Stomach (tissue), 4 donors: ENCODE measurements at regions not wholly inside any gene's neighbourhood (a gene's known extent, or its start where the extent isn't known, plus 50 kb on each side); places are given as distances from the start of the nearest gene placed in this dataset.
"Not testable (repeated sequence)": the region's sequence is repeated elsewhere in the genome, so short reads cannot be mapped to it uniquely, and the experiment has no call there.

Source experiments
- EP300 ChIP-seq: sonication (generic); formaldehyde crosslinking; IDR thresholded peaks from one replicate; pipeline ENCODE4 v1.6.1; 2017; ENCODE audit warnings: antibody characterized with exemption
- POLR2A ChIP-seq, 4 donors: fragments of 450-650 bp; IDR thresholded peaks; one replicate each; pipeline ENCODE4 v1.6.1; 2016; ENCODE audit warnings: antibody characterized with exemption in 4 of 4, control low read depth in 2 of 4, mild to moderate bottlenecking in 1 of 4, moderate library complexity in 1 of 4
- POLR2AphosphoS5 ChIP-seq, 3 donors: sonication (generic); formaldehyde crosslinking; IDR thresholded peaks; one replicate each; pipeline ENCODE4 v1.6.1; 2016; ENCODE audit warnings: antibody characterized with exemption in 3 of 3
- TF ChIP-seq, protein P1 (sequence below), 7 experiments: fragments of 450-650 bp in 4 of 7; fragments of 200-600 bp in 3 of 7; sonication (generic) in 3 of 7; IDR thresholded peaks; one replicate each; pipeline ENCODE4 v1.5.1; 2016 to 2019; ENCODE audit warnings: antibody characterized with exemption in 7 of 7, control low read depth in 2 of 7, mild to moderate bottlenecking in 1 of 7

GRCh38 chr5:101529094-101529493 lies 626.0 kb upstream of the ST8SIA4 start:
- TF ChIP-seq, protein P1, sequence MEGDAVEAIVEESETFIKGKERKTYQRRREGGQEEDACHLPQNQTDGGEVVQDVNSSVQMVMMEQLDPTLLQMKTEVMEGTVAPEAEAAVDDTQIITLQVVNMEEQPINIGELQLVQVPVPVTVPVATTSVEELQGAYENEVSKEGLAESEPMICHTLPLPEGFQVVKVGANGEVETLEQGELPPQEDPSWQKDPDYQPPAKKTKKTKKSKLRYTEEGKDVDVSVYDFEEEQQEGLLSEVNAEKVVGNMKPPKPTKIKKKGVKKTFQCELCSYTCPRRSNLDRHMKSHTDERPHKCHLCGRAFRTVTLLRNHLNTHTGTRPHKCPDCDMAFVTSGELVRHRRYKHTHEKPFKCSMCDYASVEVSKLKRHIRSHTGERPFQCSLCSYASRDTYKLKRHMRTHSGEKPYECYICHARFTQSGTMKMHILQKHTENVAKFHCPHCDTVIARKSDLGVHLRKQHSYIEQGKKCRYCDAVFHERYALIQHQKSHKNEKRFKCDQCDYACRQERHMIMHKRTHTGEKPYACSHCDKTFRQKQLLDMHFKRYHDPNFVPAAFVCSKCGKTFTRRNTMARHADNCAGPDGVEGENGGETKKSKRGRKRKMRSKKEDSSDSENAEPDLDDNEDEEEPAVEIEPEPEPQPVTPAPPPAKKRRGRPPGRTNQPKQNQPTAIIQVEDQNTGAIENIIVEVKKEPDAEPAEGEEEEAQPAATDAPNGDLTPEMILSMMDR (IDR thresholded peaks at IDR 0.05): not testable (repeated sequence)
- TF ChIP-seq POLR2A (IDR thresholded peaks at IDR 0.05); POLR2AphosphoS5 (IDR thresholded peaks at IDR 0.05); EP300: not testable (repeated sequence)
